Activated CD4-positive, alpha-beta T cell treated with anti-CD3 and anti-CD28 coated beads, Interleukin-2, Interleukin-6, amounts not matched to agents 100 ng/mL and 50 ng/mL, durations not matched to agents 16 hours and 8 hours (primary cell): ENCODE measurements at regions not wholly inside any gene's neighbourhood (a gene's known extent, or its start where the extent isn't known, plus 50 kb on each side); places are given as distances from the start of the nearest gene placed in this dataset.
"Not testable (repeated sequence)": the region's sequence is repeated elsewhere in the genome, so short reads cannot be mapped to it uniquely, and the experiment has no call there.

Experiments used
- DNase-seq: peaks from one replicate; pipeline ENCODE4 v3.0.0-alpha.2; 2020

DNA sequence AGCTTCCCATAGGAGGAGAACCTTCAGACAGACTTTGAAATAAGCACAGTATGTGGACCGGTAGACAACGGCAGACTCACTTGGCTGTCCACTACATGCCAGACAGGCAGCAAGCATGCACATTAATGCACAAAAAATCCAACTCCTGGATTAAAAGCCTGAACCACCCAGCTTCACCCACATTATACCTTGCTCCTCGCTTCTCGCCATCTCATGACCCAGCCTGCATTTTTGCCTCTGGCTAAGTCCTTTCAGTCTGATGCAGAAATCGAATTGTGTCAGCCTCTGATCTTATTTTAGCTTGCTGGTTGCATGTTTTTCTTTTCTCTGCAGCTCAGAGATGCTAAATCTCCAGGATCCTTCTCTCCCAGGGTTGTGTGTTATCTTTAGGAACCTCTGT, 358.7 kb downstream of the RFC3 start:
- DNase-seq = no peak

DNA sequence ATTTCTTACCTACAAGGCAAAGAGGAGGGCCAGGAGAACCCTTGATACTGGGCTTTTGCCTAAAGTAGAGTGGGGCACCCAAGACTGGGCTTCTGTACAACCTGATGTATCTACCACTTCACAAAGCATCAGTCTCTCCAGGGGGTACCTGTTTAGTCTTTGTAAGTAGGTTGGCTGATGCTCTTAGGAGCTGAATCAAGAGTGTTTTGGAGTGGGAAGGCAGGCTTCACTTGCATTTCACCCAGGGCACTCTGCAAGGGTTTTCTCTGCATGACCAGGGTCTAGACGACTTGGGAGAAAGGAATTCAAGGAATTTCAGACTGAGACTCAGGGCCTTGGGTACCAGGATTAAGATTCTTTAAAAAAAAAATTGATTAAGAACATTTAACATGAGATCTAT, 361.5 kb downstream of the RFC3 start:
- no peak for DNase-seq

DNA sequence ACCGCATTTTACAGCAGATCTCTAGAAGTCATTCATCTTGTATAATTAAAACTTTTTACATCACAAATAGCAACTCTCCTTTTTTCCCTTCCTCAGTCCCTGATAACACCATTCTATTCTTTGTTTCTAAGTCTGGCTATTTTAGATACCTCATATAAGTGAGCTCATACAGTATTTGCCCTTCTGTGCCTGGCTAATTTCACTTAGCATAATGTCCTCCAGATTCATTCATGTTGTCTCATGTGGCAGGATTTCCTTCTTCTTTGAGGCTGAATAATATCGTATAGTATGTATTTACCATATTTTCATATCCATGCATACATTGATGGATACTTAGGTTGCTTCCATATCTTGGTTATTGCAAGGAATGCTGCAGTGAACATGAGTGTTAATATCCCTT, 362.0 kb downstream of the RFC3 start:
- DNase-seq = no peak

GRCh38 chr13:34181256-34181655, 363.3 kb downstream of the RFC3 start:
- DNase-seq = not testable (repeated sequence)

GRCh38 chr13:34189946-34190345, 372.0 kb downstream of the RFC3 start:
- DNase-seq = no peak

- no peak for DNase-seq
Observed at GRCh38 chr13:34201050-34201913, 383.3 kb downstream of the RFC3 start.

DNA sequence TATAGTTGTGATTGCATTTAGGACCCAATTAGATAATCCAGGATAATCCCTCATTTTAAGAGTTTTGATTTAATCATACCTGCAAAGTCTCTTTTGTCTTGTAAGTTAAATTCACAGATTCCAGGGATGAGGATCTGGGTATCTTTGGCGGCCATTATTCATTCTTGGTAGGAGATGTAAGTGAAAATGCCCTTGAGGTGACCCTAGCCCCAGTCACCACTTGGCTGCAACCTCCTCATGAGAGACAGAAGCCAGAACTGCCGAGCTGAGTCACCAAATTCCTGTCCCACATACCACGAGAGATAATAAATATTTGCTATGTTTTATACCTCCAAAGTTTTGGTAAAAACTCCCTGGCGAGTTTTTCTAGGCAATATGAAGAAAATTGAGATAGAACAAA, 389.4 kb downstream of the RFC3 start:
- no peak for DNase-seq

- DNase-seq = no peak
Observed at GRCh38 chr13:34207872-34208271, 389.9 kb downstream of the RFC3 start.

DNA sequence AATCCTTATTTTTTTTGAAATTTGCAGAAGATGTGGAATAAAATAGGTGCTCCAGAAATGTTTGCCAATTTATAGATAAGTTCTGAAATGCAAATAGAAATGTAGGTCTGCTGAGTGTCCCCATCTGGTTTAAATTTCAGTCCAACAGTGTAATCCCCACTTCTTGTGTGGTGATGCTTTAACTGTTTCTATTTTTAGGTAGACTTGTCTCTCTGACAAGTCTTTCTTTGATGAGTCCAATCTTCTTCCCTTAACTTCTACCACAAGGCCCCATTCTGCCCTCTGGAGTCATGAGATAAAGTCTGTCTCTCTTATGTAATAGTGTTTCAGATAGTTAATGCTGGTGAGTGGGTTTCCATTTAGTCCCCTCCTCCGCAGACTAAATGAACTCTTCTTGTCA, 390.4 kb downstream of the RFC3 start:
- DNase-seq = no peak

GRCh38 chr13:34210341-34210740, 392.4 kb downstream of the RFC3 start:
- no peak for DNase-seq

DNA sequence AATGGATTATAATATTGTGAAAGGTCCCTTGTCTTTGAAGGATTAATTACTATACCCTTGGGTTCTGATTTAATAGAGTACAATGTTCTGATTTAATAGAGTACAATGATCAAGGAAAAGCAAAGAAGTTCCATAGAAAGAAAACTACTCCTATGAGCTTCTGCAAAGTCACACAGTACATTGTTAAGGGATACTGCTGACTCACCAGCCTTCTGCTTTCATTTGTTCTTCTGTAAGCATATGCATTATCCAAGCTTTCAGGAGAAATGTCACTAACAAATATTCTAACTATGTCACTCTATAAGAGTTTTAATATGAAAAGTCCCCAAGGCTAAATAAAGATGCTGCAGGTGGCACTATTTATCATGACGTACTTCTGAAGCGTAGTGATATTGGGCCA, 396.7 kb downstream of the RFC3 start:
- DNase-seq = no peak

- DNase-seq = no peak
Observed at GRCh38 chr13:34216256-34216655, 398.3 kb downstream of the RFC3 start.

DNA sequence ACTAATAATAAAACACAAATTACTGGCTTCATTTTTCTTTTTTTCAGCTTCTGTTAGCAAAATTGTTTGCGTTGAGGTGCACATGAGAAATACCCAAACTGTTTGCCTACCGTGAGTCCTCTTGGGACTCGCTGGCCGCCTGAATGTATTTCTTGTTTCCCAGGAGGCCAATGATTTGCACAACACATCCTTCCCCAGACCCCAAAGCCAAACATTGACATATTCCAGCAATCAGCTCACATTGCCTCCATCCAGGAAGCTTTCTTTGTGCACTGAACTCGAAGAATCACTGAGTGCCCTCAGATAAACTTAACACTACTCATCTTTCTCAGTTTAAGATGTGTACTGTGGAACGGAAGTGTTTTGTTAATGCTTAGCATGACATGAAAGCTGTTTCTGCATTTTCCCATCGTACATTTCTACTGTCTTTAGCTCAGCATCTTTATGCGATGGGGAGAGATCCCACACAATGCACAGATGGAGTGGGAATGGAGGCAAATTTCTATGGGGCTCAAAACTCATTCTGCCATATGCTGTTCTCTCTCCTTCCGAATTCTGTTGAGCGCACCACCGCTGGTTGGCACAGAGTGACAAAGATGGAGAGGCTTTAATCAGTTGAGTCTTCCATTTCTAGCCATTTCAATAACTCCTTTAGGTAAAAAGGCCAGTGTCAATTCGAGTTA, 399.5 kb downstream of the RFC3 start:
- no peak for DNase-seq

- no peak for DNase-seq
Observed at GRCh38 chr13:34223984-34224383, 406.0 kb downstream of the RFC3 start.

DNA sequence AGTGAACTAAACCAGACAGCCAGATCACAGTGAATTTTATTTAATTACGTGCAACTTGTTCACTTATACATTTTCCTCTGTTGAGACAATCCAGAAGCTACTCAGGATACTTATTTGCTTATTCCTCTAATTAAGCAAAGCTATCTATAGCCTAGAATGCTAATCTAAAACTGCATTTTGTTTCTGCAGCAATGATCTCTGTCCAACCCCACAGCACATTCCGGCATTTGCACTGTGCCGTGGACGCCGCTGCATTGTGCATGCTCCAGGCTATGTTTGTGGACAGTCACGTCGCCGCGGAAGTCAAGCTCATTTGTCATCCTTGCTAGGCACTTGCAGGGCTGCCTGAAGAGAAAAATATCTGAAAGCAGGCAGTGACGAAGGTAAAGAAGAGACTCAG, 406.9 kb downstream of the RFC3 start:
- no peak for DNase-seq

- DNase-seq = no peak
Observed at GRCh38 chr13:34230271-34230670, 412.3 kb downstream of the RFC3 start.

GRCh38 chr13:34241332-34241731, 423.4 kb downstream of the RFC3 start:
- no peak for DNase-seq

GRCh38 chr13:34243403-34243802, 425.5 kb downstream of the RFC3 start:
- DNase-seq = no peak

GRCh38 chr13:34246511-34246910, 428.6 kb downstream of the RFC3 start:
- no peak for DNase-seq

DNA sequence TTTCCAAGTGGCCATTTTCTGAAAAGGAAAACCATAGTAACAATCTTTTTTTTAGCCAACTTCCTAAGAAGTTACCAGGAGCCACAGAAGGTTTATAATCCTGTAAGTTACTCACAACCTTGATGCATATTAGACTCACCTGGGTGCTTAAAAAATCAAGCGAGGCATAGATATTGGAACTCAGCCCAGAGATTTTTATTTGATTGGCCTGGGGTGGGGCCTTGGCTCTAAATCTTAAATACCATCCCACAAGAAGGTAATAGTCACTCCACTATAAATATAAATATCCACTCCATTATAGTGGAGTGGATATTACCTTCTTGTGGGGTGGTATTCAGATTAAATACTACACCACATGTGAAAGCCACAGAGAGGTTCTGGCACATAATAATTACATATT, 429.6 kb downstream of the RFC3 start:
- no peak for DNase-seq

DNA sequence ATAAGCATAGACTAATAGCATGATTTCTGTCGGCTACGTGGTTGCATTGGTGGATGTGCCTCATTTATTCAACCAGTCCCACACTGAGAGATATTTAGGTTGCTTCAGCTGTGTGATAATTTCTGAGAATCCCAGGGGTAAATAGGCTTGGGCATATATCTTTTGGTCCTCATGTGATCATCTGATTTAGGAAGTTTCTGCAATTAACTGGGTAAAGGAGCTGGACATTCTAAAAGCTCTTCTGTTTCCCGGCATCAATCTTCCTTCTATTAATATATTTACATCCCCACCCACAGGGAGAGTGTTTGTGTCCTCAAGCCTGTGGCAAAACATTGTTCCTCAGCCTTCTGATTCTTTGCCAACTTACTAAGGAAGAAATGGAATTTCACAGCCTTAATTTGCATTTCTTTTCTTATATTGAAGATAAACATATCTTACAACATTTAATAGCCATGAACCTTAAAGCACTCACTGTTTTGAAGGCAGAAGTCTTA, 431.6 kb downstream of the RFC3 start:
- no peak for DNase-seq

DNA sequence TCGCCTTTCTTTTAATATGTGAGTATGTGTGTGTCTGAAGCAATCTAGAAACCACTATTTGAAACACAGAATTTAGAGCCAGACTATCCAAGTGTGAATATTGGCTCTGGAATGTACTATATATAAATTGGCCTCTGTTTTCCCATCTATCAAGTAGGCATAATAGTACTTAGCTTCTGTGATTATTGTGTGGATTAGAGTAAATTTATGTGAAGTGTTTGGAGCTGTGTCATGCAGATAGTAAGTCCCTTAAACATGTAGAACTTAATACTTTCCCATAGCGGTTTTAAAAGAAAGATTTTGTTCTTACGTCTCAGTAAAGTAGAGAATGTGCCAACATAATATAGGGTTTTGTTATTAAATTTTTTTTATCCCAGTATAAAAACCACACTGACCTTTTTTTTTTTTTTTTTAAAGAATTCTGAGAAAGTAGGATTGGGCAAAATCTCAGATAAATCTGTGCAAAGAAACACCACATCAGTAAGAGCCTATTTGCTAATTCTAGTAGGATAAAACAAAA, 432.3 kb downstream of the RFC3 start:
- no peak for DNase-seq

DNA sequence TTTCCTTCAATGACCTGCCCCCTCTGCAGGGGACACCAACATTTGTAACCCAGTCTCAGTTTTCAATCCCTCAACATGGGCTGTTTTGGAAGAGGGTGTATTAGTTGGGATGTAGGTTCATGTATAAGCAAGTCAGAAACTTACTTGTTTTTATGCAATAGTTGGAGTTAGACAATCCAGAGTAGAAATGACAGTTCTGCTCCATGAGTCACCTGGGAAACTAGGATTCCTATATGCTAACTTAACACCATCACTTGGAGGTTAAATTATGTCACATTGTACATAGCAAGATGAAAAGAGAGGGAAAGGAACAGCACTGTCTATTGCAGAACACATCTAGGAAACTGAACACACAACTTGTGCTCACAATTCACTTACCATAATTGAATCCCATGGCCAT, 436.4 kb downstream of the RFC3 start:
- no peak for DNase-seq

DNA sequence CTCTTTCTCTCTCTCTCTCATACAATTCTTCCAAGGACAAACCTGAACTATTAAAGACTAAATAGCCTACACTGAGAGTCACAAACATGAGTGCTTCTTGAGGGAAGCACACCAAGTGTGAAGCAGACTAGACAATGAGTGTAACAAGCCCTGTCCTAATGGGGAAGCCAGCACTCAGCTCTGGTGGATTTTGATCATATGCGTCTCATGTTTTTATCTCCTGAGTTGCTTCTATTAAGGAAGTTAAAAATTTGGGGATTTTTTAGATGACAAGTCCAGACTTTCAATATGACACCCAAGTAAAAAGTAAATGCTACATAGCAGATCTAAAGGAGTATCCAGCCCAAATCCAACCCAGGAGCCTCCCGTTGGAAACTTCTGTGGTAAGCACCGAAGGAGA, 437.8 kb downstream of the RFC3 start:
- no peak for DNase-seq
